HG02623 (cell line): ENCODE measurements at regions not wholly inside any gene's neighbourhood (a gene's known extent, or its start where the extent isn't known, plus 50 kb on each side); places are given as distances from the start of the nearest gene placed in this dataset.
"Not testable (repeated sequence)": the region's sequence is repeated elsewhere in the genome, so short reads cannot be mapped to it uniquely, and the experiment has no call there.

ENCODE experiments used
- ATAC-seq: cut with Tn5 transposase; IDR thresholded peaks from one replicate; pipeline ENCODE4 v1.9.1; 2021; ENCODE audit warnings: moderate library complexity; ENCODE audit not compliant: unreplicated experiment

GRCh38 chr1:118473825-118474224 lies 288.8 kb upstream of the SPAG17 start:
- ATAC-seq: no peak

- not testable (repeated sequence) for ATAC-seq
Observed at GRCh38 chr1:118464460-118464859, 279.4 kb upstream of the SPAG17 start.

DNA sequence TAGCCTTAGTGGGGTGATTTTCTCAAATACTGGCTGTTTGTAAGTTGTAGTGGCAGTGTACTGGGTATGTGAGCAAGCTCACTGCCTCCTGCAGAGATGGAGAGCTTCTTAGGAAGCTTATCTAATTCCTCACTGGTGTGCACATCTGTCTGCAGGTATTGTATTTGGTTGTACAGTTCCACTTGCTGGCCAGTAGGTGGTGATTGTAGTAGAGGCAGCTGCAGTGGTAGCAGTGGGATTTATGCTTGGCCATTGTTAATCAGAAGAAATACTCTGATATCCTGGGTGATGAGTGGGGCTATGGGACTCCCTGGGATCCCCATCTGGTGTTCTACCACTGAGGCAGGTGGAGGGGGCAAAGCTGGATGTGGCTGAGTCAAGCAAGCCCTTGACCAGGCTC lies 276.1 kb upstream of the SPAG17 start:
- no peak for ATAC-seq

GRCh38 chr1:118459871-118460270 lies 274.8 kb upstream of the SPAG17 start:
- no peak for ATAC-seq

GRCh38 chr1:118453856-118454255 lies 268.8 kb upstream of the SPAG17 start:
- ATAC-seq: not testable (repeated sequence)

GRCh38 chr1:118445156-118445555 lies 260.1 kb upstream of the SPAG17 start:
- no peak for ATAC-seq

- no peak for ATAC-seq
Observed at GRCh38 chr1:118442214-118442613, 257.2 kb upstream of the SPAG17 start.

DNA sequence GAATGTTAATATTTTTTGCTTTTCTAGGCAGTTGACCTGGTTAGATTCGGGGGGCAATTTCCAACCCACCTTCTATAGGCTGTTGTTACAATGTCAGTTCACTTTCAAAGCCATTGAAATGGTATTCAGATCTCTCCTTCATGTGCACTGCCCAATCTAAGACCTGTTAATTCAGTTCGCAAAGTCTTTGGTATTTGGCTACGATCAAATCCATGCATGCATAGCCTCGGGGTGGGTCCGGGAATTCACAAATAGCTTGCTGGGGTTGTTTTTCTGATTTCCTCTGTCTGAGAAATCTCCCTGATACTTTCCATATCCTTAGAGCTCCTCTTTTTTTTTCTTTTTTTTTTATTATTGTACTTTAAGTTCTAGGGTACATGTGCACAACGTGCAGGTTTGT lies 252.6 kb upstream of the SPAG17 start:
- no peak for ATAC-seq

DNA sequence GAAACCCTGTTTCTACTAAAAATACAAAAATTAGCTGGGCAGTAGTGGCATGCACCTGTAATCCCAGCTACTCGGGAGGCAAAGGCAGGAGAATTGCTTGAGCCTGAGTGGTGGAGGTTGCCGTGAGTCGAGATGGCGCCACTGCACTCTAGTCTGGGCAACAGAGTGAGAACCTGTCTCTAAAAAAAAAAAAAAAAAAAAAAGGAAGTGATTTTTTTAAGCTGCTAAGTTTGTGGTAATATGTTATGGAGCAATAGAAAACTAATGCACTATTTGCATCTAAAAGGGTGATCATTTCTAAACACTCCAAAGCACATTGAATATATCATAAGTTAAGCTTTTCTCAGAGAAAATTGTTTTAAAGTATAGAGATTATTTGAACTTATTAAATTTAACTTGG lies 244.8 kb upstream of the SPAG17 start:
- no peak for ATAC-seq

- no peak for ATAC-seq
Observed at GRCh38 chr1:118421868-118422350, 236.9 kb upstream of the SPAG17 start.

GRCh38 chr1:118404024-118404423 lies 219.0 kb upstream of the SPAG17 start:
- no peak for ATAC-seq

GRCh38 chr1:118397496-118397859 lies 212.4 kb upstream of the SPAG17 start:
- no peak for ATAC-seq

DNA sequence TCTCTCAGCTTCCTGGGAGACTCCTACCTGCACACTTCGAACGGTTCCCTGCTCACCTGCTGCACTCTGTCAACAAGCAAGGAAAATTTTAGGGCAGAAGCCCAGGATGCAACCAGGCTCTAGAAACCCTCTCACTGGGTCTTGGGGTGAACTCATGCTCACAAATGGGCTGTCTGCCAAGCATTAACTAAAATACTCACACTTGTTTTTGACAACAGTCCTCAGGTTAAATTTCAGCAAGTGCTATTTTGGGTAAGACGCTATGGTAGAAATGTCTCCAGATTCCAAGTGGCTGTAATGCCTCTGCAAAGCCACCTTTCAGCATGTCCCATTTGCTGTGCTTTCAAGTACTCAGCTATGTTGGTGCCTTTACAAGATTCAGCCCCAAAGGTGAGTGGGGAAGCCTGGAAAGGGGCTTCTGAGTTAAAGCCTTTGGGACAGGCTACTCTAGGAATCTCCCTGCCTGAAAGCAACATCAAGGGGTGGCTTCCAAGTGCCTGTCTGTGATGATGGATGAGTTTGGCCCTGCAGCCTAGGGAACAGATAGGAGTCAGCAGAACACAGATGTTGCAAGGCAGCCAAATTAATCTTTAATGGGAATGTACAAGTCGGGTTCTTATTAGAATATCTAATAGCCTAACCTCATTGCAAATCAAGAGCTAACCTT lies 211.9 kb upstream of the SPAG17 start:
- no peak for ATAC-seq

DNA sequence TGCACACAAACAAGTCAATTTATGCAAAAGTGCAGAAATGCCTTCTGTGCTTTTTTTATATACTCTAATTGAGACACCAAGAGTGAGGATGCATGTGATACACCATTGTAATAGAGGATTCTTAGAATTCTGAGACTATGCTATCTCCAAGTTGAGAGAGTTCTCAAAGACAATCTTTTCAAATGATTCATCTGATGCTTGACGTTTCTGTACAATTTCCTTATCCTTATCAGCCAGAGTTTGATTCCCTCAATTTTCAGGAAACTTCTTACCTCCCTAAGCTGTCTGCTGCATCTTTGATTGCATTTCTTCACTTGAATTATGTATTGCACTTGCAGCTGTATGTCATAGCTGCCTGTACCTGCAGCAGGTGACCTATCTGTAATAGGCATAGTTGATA lies 211.3 kb upstream of the SPAG17 start:
- ATAC-seq: no peak

DNA sequence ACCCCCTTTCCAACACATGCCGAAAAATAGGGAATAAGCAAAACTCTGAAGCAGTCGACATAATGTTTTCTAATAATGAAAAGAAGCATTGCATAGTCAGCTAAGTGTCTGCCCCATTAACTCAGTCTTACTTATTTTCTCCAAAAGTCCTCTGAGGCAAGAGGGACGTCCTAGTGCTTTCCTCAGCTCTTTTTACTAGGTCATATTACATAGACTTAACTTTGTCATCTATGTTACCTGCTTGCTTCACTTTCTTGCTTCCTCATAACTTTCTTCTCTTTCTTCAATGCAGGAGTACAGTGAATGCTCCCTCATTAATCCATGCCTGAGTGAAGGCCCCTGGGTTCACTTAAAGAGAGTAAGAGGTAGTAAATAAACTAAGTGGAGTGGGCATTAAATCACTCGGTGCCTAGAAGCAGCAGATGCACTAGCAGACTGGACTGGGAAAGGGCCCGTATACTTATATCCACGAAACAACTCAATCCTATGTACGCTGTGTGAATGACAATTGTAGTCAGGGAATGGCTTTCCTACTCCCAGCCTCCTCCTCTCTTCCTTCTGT lies 210.5 kb upstream of the SPAG17 start:
- ATAC-seq: no peak

DNA sequence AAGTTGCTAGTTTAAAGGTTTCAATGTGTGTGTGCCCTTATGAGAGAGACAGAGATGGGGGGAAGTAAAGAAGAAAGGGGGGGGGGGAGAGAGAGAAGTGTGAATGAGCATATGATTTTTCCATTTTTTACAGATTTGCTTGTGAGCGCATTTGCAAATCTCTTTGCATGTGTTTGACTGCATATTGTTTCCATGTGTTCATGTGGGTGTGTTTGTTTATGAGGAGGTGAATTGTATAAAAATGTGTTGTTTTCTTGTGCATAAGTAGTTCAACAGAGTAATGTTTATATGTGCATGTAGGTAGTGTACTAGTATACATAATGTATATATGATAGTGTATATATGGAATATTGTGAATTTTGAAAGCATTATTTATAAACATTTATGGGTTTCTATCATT lies 205.9 kb upstream of the SPAG17 start:
- ATAC-seq: no peak

DNA sequence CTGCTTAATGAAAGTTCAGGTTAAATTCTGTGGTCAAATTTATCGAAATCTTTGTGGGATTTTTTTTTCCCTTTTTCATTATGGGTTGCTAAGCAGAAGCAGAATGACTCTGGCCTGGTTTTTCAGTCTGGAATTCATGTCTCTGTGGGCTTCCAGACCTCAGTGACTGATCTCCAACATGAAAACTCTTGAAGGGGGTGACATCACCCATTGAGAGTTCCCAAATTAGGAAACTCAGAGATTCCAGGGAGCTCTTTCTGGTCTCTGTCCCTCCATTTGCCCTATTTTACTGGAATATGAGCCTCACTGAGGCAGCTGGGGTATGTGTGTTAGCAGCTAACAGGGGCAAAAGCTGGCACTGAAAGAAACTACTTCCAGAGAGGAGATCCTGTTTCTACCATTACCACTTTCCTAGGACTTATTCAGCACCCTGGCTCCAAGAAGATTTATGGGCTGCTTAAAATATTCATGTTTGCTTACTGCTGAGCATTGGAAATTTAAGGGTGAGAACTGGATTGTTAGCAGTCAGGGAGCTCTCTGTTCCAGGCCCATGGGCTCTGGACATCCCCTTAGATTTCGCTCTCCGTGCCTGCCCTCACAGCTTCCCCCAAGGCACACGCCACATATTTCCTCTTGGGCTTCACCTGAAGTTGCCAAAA lies 203.4 kb upstream of the SPAG17 start:
- ATAC-seq: no peak

GRCh38 chr1:118381197-118381869 lies 196.3 kb upstream of the SPAG17 start:
- ATAC-seq: no peak

DNA sequence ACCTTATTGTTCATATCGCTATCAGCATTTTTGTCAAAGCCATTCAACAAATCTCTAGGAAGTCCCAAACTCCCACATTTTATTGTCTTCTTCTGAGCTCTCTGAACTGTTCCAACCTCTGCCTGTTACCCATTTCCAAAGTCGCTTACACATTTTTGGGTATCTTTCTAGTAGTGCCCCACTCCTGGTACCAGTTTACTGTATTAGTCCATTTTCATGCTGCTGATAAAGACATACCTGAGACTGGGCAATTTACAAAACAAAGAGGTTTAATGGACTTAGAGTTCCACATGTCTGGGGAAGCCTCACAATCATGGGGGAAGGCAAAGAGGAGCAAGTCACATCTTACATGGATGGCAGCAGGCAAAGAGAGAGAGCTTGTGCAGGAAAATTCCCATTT lies 192.2 kb upstream of the SPAG17 start:
- not testable (repeated sequence) for ATAC-seq

DNA sequence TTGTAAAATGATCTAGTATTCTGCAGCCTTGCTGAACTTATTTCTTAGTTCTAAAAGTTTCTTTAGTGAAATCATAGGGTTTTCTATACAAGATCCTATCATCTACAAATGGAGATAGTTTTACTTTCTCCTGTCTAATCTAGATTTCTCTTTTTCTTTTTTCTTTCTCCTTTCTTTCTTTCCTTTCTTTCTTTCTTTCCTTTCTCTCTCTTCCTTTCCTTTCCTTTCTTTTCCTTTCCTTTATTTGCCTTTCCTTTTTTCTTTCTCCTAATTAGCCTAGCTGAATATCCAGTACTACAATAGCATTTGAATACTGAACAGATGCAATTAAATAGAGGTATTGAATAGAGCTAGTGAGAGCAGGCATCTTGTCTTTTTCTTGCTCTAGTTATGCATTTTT lies 186.6 kb upstream of the SPAG17 start:
- ATAC-seq: no peak

DNA sequence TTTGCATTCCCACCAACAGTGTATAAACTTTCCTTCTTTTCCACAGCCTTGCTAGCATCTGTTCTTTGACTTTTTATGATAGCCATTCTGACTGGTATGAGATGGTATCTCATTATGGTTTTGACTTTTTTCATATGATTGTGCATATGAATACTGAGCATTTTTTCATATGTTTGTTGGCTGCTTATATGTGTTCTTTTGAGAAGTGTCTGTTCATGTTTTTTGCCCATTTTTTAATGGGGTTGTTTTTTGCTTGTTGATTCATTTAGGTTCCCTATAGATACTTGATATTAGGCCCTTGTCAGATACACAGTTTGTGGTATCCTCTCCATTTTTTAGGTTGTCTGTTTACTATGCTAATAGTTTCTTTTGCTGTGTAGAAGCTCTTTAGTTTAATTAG lies 185.8 kb upstream of the SPAG17 start:
- no peak for ATAC-seq

GRCh38 chr1:118366286-118366685 lies 181.3 kb upstream of the SPAG17 start:
- no peak for ATAC-seq
